Activated T-helper 2 cell treated with anti-CD3 and anti-CD28 coated beads, Interferon-gamma antibody, Interleukin-2, Interleukin-4, amounts not matched to agents 10 μg/mL and 5 μg/mL and 100 μg/mL, durations not matched to agents 14 hours and 24 hours and 36 hours (primary cell): ENCODE measurements at regions not wholly inside any gene's neighbourhood (a gene's known extent, or its start where the extent isn't known, plus 50 kb on each side); places are given as distances from the start of the nearest gene placed in this dataset.

Source experiments
- DNase-seq: peaks from one replicate; pipeline ENCODE4 v3.0.0; 2021; ENCODE audit warnings: low spot score
- H3K27ac Mint-ChIP-seq: one replicate; pipeline ENCODE4 v1.8.0; 2021; ENCODE audit warnings: mixed read lengths
- H3K27me3 Mint-ChIP-seq: one replicate; pipeline ENCODE4 v1.8.0; 2021; ENCODE audit warnings: low read depth, mixed read lengths
- H3K36me3 Mint-ChIP-seq: one replicate; pipeline ENCODE4 v1.8.0; 2021; ENCODE audit warnings: low read depth, mixed read lengths
- H3K4me1 Mint-ChIP-seq: one replicate; pipeline ENCODE4 v1.8.0; 2021; ENCODE audit warnings: low read depth, mixed read lengths
- H3K4me3 Mint-ChIP-seq: one replicate; pipeline ENCODE4 v1.8.0; 2021; ENCODE audit warnings: low read depth, mild to moderate bottlenecking, moderate library complexity, mixed read lengths
- H3K9me3 Mint-ChIP-seq: one replicate; pipeline ENCODE4 v1.8.0; 2021; ENCODE audit warnings: mixed read lengths
- intact Hi-C: fragments of 100-400 bp; cut with micrococcal nuclease; formaldehyde crosslinking; loops from one replicate; pipeline ENCODE4 v1.15.1; 2023

DNA sequence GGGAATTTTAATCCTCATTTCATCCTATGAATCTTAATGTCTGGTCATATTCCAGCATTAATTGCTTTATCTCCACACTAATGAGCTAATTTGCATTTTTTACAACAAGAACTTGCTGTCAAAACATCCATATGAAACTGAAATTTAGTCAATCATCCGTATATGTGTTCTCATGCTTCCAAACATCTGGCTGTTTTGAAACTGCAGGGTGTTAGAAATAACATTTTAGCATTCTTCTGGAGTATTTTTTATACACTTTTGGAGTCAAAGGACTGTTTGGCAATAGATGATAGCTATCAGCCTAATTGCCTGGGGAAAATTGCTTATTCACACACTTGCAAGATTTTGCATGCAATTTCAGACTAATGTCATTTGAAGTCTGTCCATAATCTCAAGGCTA, 1639.3 kb downstream of the KCNT2 start:
- DNase-seq: no peak
- no peak overlapping the region for H3K27ac Mint-ChIP-seq
- no peaks in the 10 kb centered on the region for H3K36me3 Mint-ChIP-seq
- no peak overlapping the region for H3K4me3 Mint-ChIP-seq
- intact Hi-C loops: no loop called here
- no peaks in the 10 kb centered on the region for H3K9me3 Mint-ChIP-seq
- no peaks in the 10 kb centered on the region for H3K4me1 Mint-ChIP-seq
- H3K27me3 Mint-ChIP-seq: no peaks in the 10 kb centered on the region

DNA sequence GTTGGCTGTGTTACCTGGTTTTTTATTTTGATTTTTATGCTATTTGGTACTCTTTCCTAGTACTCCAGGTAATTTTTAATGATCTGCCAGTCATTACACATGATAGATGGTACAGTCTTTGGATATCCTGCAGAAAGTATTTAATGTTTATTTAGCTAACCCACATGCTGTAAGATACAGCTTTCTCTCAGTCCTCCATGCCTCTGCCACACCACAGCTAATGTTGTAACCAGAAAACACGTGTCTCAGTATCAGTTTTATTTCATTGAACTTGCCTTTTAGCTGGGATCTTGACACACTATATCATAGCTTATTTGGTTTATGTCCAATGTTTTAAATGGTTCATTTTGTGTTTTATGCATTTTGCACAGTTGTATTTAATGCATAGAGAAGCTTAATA, 1648.4 kb downstream of the KCNT2 start:
- DNase-seq: no peak
- Mint-ChIP-seq H3K27me3 (no peaks in the 10 kb centered on the region), H3K4me3 (no peak overlapping the region), H3K36me3 (no peaks in the 10 kb centered on the region), H3K9me3 (no peaks in the 10 kb centered on the region), H3K27ac (no peak overlapping the region), H3K4me1 (no peaks in the 10 kb centered on the region)
- intact Hi-C loops: no loop called here

DNA sequence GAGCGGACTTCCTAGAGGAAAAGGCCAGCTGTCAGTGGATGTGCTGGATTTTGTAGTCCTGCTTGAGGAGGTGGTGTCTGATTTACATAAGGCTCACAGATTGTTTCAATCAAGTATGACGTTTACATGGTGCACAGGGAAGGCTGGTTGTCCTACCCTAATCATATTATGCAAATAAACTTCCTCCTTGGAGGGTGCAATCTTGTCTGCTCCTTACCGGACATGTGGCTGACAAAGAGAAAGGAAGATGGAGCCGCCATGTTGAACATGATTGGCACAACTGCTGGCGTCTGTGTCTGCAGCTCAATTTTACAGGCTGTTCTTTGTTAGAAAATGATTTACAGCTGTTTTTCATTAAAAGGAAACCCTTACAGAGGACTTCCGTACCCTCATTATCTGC, 1656.1 kb downstream of the KCNT2 start:
- DNase-seq: no peak
- Mint-ChIP-seq H3K36me3 (no peaks in the 10 kb centered on the region), H3K4me1 (no peaks in the 10 kb centered on the region), H3K9me3 (peaks cover 8% of the 10 kb centered on the region), H3K27me3 (no peaks in the 10 kb centered on the region), H3K4me3 (no peak overlapping the region), H3K27ac (no peak overlapping the region)
- intact Hi-C loops: no loop called here

DNA sequence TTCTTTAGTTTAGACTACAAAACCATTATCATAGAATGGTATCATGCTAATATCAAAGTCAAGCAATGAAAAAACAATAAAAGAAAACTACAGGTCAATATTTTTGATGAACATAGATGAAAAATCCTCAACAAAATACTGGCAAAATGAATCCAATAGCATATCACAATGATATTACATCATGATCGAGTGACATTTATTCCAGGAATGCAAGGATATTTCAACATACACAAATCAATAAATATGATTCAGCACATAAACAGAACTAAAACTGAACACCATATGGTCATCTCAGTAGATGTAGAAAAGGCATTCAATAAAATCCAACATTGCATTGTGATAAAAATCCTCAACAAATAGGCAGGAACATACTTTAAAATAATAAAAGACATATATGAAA, 1657.7 kb downstream of the KCNT2 start:
- H3K27ac Mint-ChIP-seq: no peak overlapping the region
- H3K27me3 Mint-ChIP-seq: no peaks in the 10 kb centered on the region
- H3K4me3 Mint-ChIP-seq: no peak overlapping the region
- H3K9me3 Mint-ChIP-seq: peaks cover 8% of the 10 kb centered on the region
- intact Hi-C loops: no loop called here
- no peaks in the 10 kb centered on the region for H3K36me3 Mint-ChIP-seq
- no peak for DNase-seq
- no peaks in the 10 kb centered on the region for H3K4me1 Mint-ChIP-seq

DNA sequence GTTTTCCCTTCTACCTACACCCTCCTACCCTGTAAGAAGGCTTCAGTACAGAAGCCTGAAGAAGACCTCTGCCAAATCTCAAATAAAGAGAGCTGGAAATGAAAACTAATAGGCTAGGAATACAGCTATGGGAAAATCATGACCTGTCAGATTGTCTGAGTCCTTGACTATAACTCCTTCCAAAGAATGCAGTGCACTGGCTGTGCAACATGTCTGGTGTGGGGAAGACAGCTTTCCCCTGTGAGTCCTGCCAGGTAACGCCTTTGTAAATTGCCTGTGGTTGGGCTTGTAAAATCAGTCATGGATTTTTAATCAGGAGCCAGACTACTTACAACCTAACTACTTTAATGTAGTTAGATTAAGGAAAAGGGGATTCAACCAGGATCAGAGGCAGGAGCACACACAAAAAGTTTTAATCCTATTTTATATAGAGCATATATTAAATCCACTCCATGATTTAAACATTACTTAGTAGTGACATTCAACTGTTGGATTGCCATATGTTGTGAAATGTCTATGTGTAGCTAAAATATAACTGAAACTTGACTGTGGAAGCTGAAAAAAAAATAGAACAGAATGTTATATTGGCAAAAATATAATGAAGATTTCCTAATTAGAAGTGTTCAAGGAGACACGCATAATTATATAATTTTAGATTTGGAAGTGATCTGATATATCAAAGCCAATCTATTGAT, 1667.8 kb downstream of the KCNT2 start:
- intact Hi-C loops: no loop called here
- no peak overlapping the region for H3K27ac Mint-ChIP-seq
- no peaks in the 10 kb centered on the region for H3K27me3 Mint-ChIP-seq
- no peak for DNase-seq
- no peaks in the 10 kb centered on the region for H3K4me1 Mint-ChIP-seq
- H3K9me3 Mint-ChIP-seq: no peaks in the 10 kb centered on the region
- no peak overlapping the region for H3K4me3 Mint-ChIP-seq
- no peaks in the 10 kb centered on the region for H3K36me3 Mint-ChIP-seq

DNA sequence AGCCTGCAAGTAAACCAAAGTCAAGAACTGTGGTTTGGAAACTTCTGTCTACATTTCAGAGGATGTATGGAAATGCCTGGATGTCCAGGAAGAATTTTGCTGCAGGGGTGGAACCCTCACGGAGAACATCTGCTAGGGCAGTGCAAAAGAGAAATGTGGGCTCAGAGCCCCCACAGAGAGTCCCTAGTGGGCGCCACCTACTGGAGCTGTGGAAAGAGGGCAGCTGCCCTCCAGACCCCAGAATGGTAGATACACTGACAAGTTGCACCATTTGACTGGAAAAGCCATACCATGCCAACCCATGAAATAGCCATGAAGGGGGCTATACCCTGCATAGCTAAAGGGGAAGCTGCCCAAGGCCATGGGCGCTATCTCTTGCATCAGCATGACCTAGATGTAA, 1672.4 kb downstream of the KCNT2 start:
- Mint-ChIP-seq H3K4me1 (no peaks in the 10 kb centered on the region), H3K9me3 (no peaks in the 10 kb centered on the region), H3K27ac (no peak overlapping the region), H3K36me3 (no peaks in the 10 kb centered on the region), H3K4me3 (no peak overlapping the region), H3K27me3 (no peaks in the 10 kb centered on the region)
- no peak for DNase-seq
- intact Hi-C loops: no loop called here

DNA sequence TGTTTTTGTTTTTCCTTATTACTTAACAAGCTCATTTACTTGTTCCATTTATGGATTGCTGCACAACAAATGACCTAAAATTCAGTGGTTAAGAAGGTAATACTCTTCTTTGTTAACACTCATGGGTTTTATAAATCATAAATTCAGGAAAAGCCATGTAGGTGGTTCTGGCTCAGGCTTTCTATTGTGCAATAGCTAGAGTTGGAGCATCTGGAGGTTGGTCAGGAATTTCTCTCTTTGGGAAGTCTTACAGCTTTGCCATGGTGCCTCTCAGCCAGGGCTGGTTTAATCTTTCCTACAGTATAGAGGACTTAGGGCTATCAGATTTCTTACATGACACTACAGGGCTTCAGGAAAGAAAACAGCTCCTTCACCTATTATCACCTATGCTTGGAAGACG, 1677.1 kb downstream of the KCNT2 start:
- Mint-ChIP-seq H3K27ac (no peak overlapping the region), H3K9me3 (no peaks in the 10 kb centered on the region), H3K36me3 (no peaks in the 10 kb centered on the region), H3K4me1 (no peaks in the 10 kb centered on the region), H3K4me3 (no peak overlapping the region), H3K27me3 (no peaks in the 10 kb centered on the region)
- DNase-seq: no peak
- intact Hi-C loops: no loop called here

DNA sequence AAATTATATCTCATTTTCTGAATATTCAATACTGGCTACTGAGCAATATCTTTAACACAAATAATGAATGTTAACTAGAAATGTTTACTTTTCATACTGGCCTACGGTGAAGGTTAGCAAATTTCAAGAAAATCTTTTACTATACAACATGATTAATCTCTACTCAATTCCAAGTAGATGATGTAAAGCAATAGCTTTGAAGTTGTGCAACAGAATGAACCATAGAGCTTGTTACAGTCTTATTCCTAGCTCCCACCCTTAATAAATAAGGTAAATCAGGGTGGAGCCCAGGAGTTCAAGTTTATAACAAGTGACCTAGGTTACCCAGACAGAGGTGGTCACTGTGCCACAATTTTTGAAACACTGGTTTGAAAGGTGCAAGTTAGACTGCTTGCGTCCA, 1678.1 kb downstream of the KCNT2 start:
- Mint-ChIP-seq H3K27ac (no peak overlapping the region), H3K9me3 (no peaks in the 10 kb centered on the region), H3K4me1 (no peaks in the 10 kb centered on the region), H3K4me3 (no peak overlapping the region), H3K36me3 (no peaks in the 10 kb centered on the region), H3K27me3 (no peaks in the 10 kb centered on the region)
- intact Hi-C loops: no loop called here
- DNase-seq: no peak

DNA sequence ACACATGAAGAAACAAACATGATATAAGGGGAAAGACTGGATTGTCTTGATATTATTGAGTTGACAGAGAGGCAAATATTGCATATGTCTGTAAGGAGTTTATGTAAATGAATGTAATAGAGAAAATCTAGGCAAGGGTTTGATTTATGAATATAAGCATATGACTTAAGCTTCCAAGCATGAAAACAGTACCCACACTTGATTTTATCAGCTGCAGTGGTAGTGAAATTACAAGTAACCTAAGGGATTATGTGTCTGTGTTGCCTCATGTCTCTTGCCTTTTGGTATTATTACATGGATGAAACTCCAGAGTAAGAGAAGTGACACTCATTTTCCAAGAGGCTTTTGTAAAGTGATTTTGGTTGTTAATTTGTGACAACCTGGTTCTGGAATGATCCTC, 1678.9 kb downstream of the KCNT2 start:
- intact Hi-C loops: no loop called here
- H3K4me3 Mint-ChIP-seq: no peak overlapping the region
- H3K9me3 Mint-ChIP-seq: no peaks in the 10 kb centered on the region
- no peaks in the 10 kb centered on the region for H3K36me3 Mint-ChIP-seq
- no peak for DNase-seq
- no peaks in the 10 kb centered on the region for H3K4me1 Mint-ChIP-seq
- H3K27me3 Mint-ChIP-seq: no peaks in the 10 kb centered on the region
- H3K27ac Mint-ChIP-seq: no peak overlapping the region

DNA sequence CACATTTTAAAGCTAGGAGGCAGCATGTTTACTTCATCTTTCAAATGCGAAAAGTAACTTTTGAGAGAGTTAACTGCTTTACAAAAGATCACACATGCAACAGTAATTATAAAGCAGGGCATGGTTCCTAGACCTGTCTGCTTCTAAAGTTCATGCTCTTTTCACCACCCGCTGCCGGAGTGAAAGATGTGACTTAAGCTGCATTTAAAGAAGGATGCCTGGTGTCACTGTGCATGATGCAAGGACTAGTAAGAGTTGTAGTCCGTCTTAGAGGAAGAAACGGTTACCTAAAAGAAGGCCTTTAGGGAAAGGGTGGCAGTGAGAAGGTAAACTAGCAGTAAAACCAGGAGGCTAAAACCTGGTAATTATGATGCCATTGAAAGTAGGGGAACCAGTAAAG, 1689.1 kb downstream of the KCNT2 start:
- Mint-ChIP-seq H3K4me1 (no peaks in the 10 kb centered on the region), H3K4me3 (no peak overlapping the region), H3K27me3 (no peaks in the 10 kb centered on the region), H3K9me3 (no peaks in the 10 kb centered on the region), H3K36me3 (no peaks in the 10 kb centered on the region), H3K27ac (no peak overlapping the region)
- intact Hi-C loops: no loop called here
- DNase-seq: no peak

DNA sequence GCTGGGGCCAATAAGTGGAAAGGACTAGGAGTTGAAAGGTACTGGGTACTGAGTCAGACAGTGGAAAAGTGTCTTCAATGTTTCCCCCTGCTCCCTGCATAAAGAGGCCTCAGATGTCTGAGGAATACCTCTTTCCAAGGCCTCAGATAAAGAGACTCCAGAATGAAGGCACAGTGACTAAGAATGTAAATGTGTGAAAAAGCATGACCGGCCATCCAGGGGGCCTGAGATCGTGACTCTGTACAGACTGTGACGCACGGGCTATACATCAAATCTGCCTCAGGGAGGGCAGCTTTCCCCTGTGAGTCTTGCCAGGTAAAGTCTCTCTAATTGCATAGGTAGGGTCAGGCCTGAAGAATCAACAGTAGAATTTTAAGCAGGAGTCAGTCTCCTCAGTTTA, 1690.5 kb downstream of the KCNT2 start:
- no peak overlapping the region for H3K4me3 Mint-ChIP-seq
- intact Hi-C loops: no loop called here
- no peaks in the 10 kb centered on the region for H3K9me3 Mint-ChIP-seq
- H3K36me3 Mint-ChIP-seq: no peaks in the 10 kb centered on the region
- H3K4me1 Mint-ChIP-seq: no peaks in the 10 kb centered on the region
- no peaks in the 10 kb centered on the region for H3K27me3 Mint-ChIP-seq
- H3K27ac Mint-ChIP-seq: no peak overlapping the region
- no peak for DNase-seq

DNA sequence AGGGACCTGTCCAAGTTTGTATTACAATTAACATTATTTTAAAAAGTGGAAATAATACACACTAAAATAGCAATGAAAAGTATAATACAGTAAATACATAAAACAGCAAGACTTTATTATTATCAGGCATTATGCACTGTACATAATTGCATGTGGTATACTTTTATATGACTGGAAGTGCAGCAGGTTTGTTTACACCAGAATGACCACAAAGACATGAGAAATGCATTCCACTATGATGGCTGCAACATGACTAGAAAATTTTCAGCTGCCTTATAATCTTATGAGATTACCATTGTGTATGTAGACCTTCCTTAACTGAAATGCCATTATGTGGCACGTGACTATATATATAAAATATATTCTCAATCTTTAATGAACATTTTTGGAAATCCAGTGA, 1699.6 kb downstream of the KCNT2 start:
- no peak overlapping the region for H3K27ac Mint-ChIP-seq
- intact Hi-C loops: no loop called here
- H3K9me3 Mint-ChIP-seq: no peaks in the 10 kb centered on the region
- DNase-seq: no peak
- H3K36me3 Mint-ChIP-seq: no peaks in the 10 kb centered on the region
- H3K27me3 Mint-ChIP-seq: no peaks in the 10 kb centered on the region
- H3K4me3 Mint-ChIP-seq: no peak overlapping the region
- no peaks in the 10 kb centered on the region for H3K4me1 Mint-ChIP-seq

DNA sequence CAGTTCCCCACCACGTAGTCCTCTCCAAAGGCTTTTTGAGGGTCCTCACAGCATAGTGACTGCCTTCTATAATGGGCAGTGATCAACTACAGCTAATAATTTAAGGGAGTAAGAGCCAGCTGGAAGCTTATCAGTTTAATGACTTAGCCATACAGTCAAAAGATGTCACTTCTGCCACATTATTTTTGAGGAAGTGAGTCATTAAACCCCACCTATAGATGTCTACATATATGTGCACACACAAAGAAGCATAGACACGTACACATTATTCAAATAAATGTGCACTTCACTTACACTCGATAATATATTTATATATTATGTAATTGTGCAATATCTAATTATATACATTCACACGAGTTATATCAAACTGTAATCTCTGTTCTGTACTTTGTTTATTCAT, 1704.7 kb downstream of the KCNT2 start:
- intact Hi-C loops: no loop called here
- Mint-ChIP-seq H3K9me3 (no peaks in the 10 kb centered on the region), H3K4me3 (no peak overlapping the region), H3K4me1 (no peaks in the 10 kb centered on the region), H3K27me3 (no peaks in the 10 kb centered on the region), H3K27ac (no peak overlapping the region), H3K36me3 (no peaks in the 10 kb centered on the region)
- DNase-seq: no peak

DNA sequence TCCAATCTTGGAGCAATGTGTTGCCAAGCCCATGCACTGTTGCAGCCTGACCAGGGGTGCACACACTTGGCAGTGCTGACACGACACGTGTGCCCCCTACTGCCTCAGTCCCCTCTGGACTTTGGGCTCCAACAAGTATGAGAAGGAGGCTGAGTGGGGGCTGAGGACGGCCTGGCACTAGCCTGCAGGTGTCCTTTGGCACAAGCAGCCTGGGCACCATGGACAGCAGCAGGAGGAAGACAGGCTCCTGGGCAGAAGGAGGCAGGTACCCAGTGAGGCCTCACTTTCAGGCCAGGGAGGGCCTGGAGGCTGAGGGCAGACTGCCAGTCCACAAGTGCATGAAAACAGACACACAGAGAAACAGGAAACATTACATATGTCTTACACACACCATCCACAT, 1702.9 kb upstream of the B3GALT2 start:
- Mint-ChIP-seq H3K9me3 (peaks cover 4% of the 10 kb centered on the region), H3K27ac (no peak overlapping the region), H3K4me3 (no peak overlapping the region), H3K27me3 (no peaks in the 10 kb centered on the region), H3K4me1 (no peaks in the 10 kb centered on the region), H3K36me3 (no peaks in the 10 kb centered on the region)
- intact Hi-C loops: no loop called here
- DNase-seq: no peak
